ENCODE measurements at regions not wholly inside any gene's neighbourhood (a gene's known extent, or its start where the extent isn't known, plus 50 kb on each side); places are given as distances from the start of the nearest gene placed in this dataset.

DNA sequence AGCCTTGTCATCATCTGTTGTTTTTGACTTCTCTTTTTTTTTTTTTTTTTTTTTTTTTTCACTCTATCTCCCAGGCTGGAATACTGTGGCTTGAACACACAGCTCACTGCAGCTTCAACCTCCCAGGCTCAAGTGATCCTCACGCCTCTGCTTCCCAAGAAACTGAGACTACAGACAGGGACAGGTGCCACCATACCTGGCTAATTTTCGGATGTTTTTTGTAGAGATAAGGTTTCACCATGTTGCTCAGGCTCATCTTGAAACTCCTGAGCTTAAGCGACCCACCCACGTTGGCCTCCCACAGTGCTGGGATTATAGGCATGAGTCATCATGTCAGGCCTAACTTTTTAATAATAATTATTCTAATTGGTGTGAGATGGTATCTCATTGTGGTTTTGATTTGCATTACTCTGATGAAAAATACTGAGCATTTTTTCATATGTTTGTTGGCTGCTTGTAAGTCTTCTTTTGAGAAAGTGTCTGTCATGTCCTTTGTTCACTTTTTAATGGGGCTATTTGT lies 51.3 kb upstream of the OR9G4 start:
- no peaks in the 10 kb centered on the region for H3K36me3 ChIP-seq (replicated peaks; ENCODE audit: insufficient read depth, low read depth)
- H3K27me3 ChIP-seq, result no peaks in the 10 kb centered on the region
- no peaks in the 10 kb centered on the region for H3K4me1 ChIP-seq (ENCODE audit: insufficient read depth)
- H3K9me3 ChIP-seq (ENCODE audit: low read depth), result no peaks in the 10 kb centered on the region
- 79% methylated on average over 4 of the region's 4 CpGs for WGBS (ENCODE audit: low lambda C conversion rate, missing lambda C conversion rate)
- no peaks in the 10 kb centered on the region for H3K9me2 ChIP-seq (replicated peaks; ENCODE audit: insufficient read depth)
- no peaks in the 10 kb centered on the region for H3K79me2 ChIP-seq
- no peaks in the 10 kb centered on the region for H4K20me1 ChIP-seq (ENCODE audit: insufficient read depth, poor library complexity, severe bottlenecking)
- H3K27ac ChIP-seq, result no peak overlapping the region
- H2AFZ ChIP-seq, result no peak overlapping the region
- TF ChIP-seq, protein P1, sequence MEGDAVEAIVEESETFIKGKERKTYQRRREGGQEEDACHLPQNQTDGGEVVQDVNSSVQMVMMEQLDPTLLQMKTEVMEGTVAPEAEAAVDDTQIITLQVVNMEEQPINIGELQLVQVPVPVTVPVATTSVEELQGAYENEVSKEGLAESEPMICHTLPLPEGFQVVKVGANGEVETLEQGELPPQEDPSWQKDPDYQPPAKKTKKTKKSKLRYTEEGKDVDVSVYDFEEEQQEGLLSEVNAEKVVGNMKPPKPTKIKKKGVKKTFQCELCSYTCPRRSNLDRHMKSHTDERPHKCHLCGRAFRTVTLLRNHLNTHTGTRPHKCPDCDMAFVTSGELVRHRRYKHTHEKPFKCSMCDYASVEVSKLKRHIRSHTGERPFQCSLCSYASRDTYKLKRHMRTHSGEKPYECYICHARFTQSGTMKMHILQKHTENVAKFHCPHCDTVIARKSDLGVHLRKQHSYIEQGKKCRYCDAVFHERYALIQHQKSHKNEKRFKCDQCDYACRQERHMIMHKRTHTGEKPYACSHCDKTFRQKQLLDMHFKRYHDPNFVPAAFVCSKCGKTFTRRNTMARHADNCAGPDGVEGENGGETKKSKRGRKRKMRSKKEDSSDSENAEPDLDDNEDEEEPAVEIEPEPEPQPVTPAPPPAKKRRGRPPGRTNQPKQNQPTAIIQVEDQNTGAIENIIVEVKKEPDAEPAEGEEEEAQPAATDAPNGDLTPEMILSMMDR (IDR thresholded peaks at IDR 0.05; ENCODE audit: poor library complexity), result no peak
- TF ChIP-seq EZH2 (IDR thresholded peaks at IDR 0.05; ENCODE audit: borderline replicate concordance) (no peak), EZH2phosphoT487 (IDR thresholded peaks at IDR 0.05; ENCODE audit: low read depth, severe bottlenecking, unreplicated experiment) (no peak)
- H3K4me2 ChIP-seq, result no peak overlapping the region
- DNase-seq (ENCODE audit: low spot score), result no peak
- no peak overlapping the region for H3K4me3 ChIP-seq

All from hepatocyte (in vitro differentiated cells).